Stimulated activated naive CD8-positive, alpha-beta T cell treated with anti-CD3 and anti-CD28 coated beads, Interleukin-15, Interleukin-2, amounts not matched to agents 100 ng/mL and 50 ng/mL, for 24 hours (primary cell): ENCODE measurements at regions not wholly inside any gene's neighbourhood (a gene's known extent, or its start where the extent isn't known, plus 50 kb on each side); places are given as distances from the start of the nearest gene placed in this dataset.

ENCODE experiments used
- H3K27ac Mint-ChIP-seq: one replicate; pipeline ENCODE4 v1.8.0; 2021; ENCODE audit warnings: mild to moderate bottlenecking, mixed read lengths
- H3K27me3 Mint-ChIP-seq: one replicate; pipeline ENCODE4 v1.8.0; 2021; ENCODE audit warnings: mixed read lengths
- H3K36me3 Mint-ChIP-seq: one replicate; pipeline ENCODE4 v1.8.0; 2021; ENCODE audit warnings: low read depth, mixed read lengths
- H3K4me1 Mint-ChIP-seq: one replicate; pipeline ENCODE4 v1.8.0; 2021; ENCODE audit warnings: low read depth, mixed read lengths
- H3K4me3 Mint-ChIP-seq: one replicate; pipeline ENCODE4 v1.8.0; 2021; ENCODE audit warnings: mild to moderate bottlenecking, mixed read lengths
- H3K9me3 Mint-ChIP-seq: one replicate; pipeline ENCODE4 v1.8.0; 2021; ENCODE audit warnings: mixed read lengths

GRCh38 chr5:42889311-42889933 lies 77.7 kb upstream of the SELENOP start:
- no peak overlapping the region for H3K4me3 Mint-ChIP-seq
- no peaks in the 10 kb centered on the region for H3K36me3 Mint-ChIP-seq
- no peaks in the 10 kb centered on the region for H3K9me3 Mint-ChIP-seq
- no peaks in the 10 kb centered on the region for H3K4me1 Mint-ChIP-seq
- H3K27me3 Mint-ChIP-seq: peaks cover 4% of the 10 kb centered on the region
- no peak overlapping the region for H3K27ac Mint-ChIP-seq

- H3K27ac Mint-ChIP-seq: no peak overlapping the region
- H3K4me3 Mint-ChIP-seq: no peak overlapping the region
- no peaks in the 10 kb centered on the region for H3K36me3 Mint-ChIP-seq
- no peaks in the 10 kb centered on the region for H3K9me3 Mint-ChIP-seq
- no peaks in the 10 kb centered on the region for H3K4me1 Mint-ChIP-seq
- peaks cover 4% of the 10 kb centered on the region for H3K27me3 Mint-ChIP-seq
Observed at GRCh38 chr5:42888771-42889170, 77.1 kb upstream of the SELENOP start.

GRCh38 chr5:42887575-42887974 lies 75.9 kb upstream of the SELENOP start:
- Mint-ChIP-seq H3K4me3 (no peak overlapping the region), H3K36me3 (no peaks in the 10 kb centered on the region), H3K27ac (no peak overlapping the region), H3K9me3 (no peaks in the 10 kb centered on the region), H3K27me3 (peaks cover 8% of the 10 kb centered on the region), H3K4me1 (no peaks in the 10 kb centered on the region)

- Mint-ChIP-seq H3K4me1 (no peaks in the 10 kb centered on the region), H3K36me3 (no peaks in the 10 kb centered on the region), H3K4me3 (no peak overlapping the region), H3K9me3 (no peaks in the 10 kb centered on the region), H3K27me3 (peaks cover 8% of the 10 kb centered on the region), H3K27ac (no peak overlapping the region)
Observed at GRCh38 chr5:42887097-42887496, 75.4 kb upstream of the SELENOP start.

- Mint-ChIP-seq H3K27ac (no peak overlapping the region), H3K36me3 (no peaks in the 10 kb centered on the region), H3K4me1 (no peaks in the 10 kb centered on the region), H3K4me3 (no peak overlapping the region), H3K9me3 (no peaks in the 10 kb centered on the region), H3K27me3 (peaks cover 8% of the 10 kb centered on the region)
Observed at GRCh38 chr5:42886635-42887034, 74.9 kb upstream of the SELENOP start.

- no peaks in the 10 kb centered on the region for H3K9me3 Mint-ChIP-seq
- H3K4me3 Mint-ChIP-seq: no peak overlapping the region
- no peak overlapping the region for H3K27ac Mint-ChIP-seq
- H3K27me3 Mint-ChIP-seq: peaks cover 8% of the 10 kb centered on the region
- no peaks in the 10 kb centered on the region for H3K4me1 Mint-ChIP-seq
- no peaks in the 10 kb centered on the region for H3K36me3 Mint-ChIP-seq
Observed at GRCh38 chr5:42884326-42884725, 72.6 kb upstream of the SELENOP start.

GRCh38 chr5:42881416-42882117 lies 69.9 kb upstream of the SELENOP start:
- peaks cover 4% of the 10 kb centered on the region for H3K27me3 Mint-ChIP-seq
- no peaks in the 10 kb centered on the region for H3K9me3 Mint-ChIP-seq
- no peak overlapping the region for H3K27ac Mint-ChIP-seq
- H3K4me1 Mint-ChIP-seq: peaks cover under 1% of the 10 kb centered on the region
- H3K36me3 Mint-ChIP-seq: no peaks in the 10 kb centered on the region
- no peak overlapping the region for H3K4me3 Mint-ChIP-seq

GRCh38 chr5:42880496-42881150 lies 68.9 kb upstream of the SELENOP start:
- H3K4me3 Mint-ChIP-seq: no peak overlapping the region
- no peaks in the 10 kb centered on the region for H3K36me3 Mint-ChIP-seq
- no peak overlapping the region for H3K27ac Mint-ChIP-seq
- H3K4me1 Mint-ChIP-seq: peaks cover 9% of the 10 kb centered on the region
- H3K9me3 Mint-ChIP-seq: no peaks in the 10 kb centered on the region
- H3K27me3 Mint-ChIP-seq: peaks cover 4% of the 10 kb centered on the region

GRCh38 chr5:42879291-42879690 lies 67.6 kb upstream of the SELENOP start:
- Mint-ChIP-seq H3K27me3 (peaks cover 4% of the 10 kb centered on the region), H3K4me1 (peaks cover 11% of the 10 kb centered on the region), H3K4me3 (no peak overlapping the region), H3K9me3 (no peaks in the 10 kb centered on the region), H3K27ac (no peak overlapping the region), H3K36me3 (no peaks in the 10 kb centered on the region)

GRCh38 chr5:42878550-42878949 lies 66.9 kb upstream of the SELENOP start:
- Mint-ChIP-seq H3K9me3 (no peaks in the 10 kb centered on the region), H3K4me1 (peaks cover 11% of the 10 kb centered on the region), H3K4me3 (no peak overlapping the region)

GRCh38 chr5:42878041-42878440 lies 66.3 kb upstream of the SELENOP start:
- no peaks in the 10 kb centered on the region for H3K36me3 Mint-ChIP-seq
- H3K4me1 Mint-ChIP-seq: peaks cover 11% of the 10 kb centered on the region
- H3K27ac Mint-ChIP-seq: no peak overlapping the region
- no peaks in the 10 kb centered on the region for H3K9me3 Mint-ChIP-seq
- H3K4me3 Mint-ChIP-seq: no peak overlapping the region
- peaks cover 7% of the 10 kb centered on the region for H3K27me3 Mint-ChIP-seq

More at GRCh38 chr5:42878550-42878949, 66.9 kb upstream of the SELENOP start:
- Mint-ChIP-seq H3K27ac (no peak overlapping the region), H3K27me3 (peaks cover 4% of the 10 kb centered on the region), H3K36me3 (no peaks in the 10 kb centered on the region)

GRCh38 chr5:42877431-42877830 lies 65.7 kb upstream of the SELENOP start:
- Mint-ChIP-seq H3K4me1 (peaks cover 11% of the 10 kb centered on the region), H3K36me3 (no peaks in the 10 kb centered on the region), H3K4me3 (no peak overlapping the region), H3K27me3 (peaks cover 4% of the 10 kb centered on the region), H3K27ac (no peak overlapping the region), H3K9me3 (no peaks in the 10 kb centered on the region)

GRCh38 chr5:42876375-42876844 lies 64.7 kb upstream of the SELENOP start:
- peaks cover 4% of the 10 kb centered on the region for H3K27me3 Mint-ChIP-seq
- H3K9me3 Mint-ChIP-seq: no peaks in the 10 kb centered on the region
- no peak overlapping the region for H3K4me3 Mint-ChIP-seq
- peaks cover 11% of the 10 kb centered on the region for H3K4me1 Mint-ChIP-seq
- H3K36me3 Mint-ChIP-seq: no peaks in the 10 kb centered on the region
- H3K27ac Mint-ChIP-seq: no peak overlapping the region

GRCh38 chr5:42875785-42876374 lies 64.2 kb upstream of the SELENOP start:
- H3K4me1 Mint-ChIP-seq: peaks cover 11% of the 10 kb centered on the region
- no peaks in the 10 kb centered on the region for H3K9me3 Mint-ChIP-seq
- H3K36me3 Mint-ChIP-seq: no peaks in the 10 kb centered on the region
- peaks cover 4% of the 10 kb centered on the region for H3K27me3 Mint-ChIP-seq
- H3K27ac Mint-ChIP-seq: no peak overlapping the region
- no peak overlapping the region for H3K4me3 Mint-ChIP-seq

GRCh38 chr5:42875211-42875610 lies 63.5 kb upstream of the SELENOP start:
- Mint-ChIP-seq H3K4me1 (peaks cover 11% of the 10 kb centered on the region), H3K27ac (no peak overlapping the region), H3K4me3 (no peak overlapping the region), H3K36me3 (no peaks in the 10 kb centered on the region), H3K27me3 (peaks cover 4% of the 10 kb centered on the region), H3K9me3 (no peaks in the 10 kb centered on the region)
